ENCODE measurements at regions not wholly inside any gene's neighbourhood (a gene's known extent, or its start where the extent isn't known, plus 50 kb on each side); places are given as distances from the start of the nearest gene placed in this dataset.

DNA sequence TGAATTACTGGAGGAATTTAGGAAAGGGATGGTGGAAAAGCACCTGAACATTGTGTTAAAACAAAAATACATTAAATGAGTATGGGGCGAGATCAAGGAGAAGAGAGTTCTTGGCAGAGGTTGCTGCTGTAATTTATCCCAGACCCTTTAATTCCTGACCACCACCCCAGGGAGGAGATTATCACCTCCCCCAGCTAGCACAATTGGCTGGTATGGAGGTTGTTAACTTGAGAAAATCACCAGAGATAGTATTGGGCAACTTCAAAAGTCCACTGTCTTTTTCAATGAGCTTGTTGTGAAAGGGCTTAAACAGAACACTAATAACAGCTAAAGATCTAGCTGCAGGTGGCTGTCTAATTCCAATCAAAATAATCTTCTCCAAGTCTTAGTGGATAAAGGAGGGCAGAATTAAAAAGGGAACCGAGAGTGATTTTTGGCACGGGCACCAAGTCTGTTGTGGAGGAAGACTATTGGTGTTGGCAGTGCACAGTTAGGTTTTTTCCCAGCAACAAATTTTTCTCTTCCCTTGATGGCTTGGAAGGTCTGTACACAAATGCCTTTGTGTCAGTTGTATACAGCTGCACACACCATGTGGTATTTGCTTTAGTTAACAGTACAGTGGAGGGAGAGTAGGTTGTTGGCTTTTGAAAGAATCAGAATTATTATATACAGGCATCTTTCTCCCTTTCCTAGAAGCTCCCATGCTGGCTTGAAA is 289.5 kb downstream of the SLC4A3 start:
- Histone ChIP-seq H3K4me3 (no peak overlapping the region), H3K27ac (no peak overlapping the region), H3K9me3 (no peaks in the 10 kb centered on the region), H3K36me3 (no peaks in the 10 kb centered on the region), H3K4me1 (no peaks in the 10 kb centered on the region), H3K27me3 (no peaks in the 10 kb centered on the region)
- DNase-seq: no peak
- intact Hi-C loops (cut with DNase I; ENCODE audit: low total_unique reads) (no loop called here), in situ Hi-C loops (cut with MboI; ENCODE audit: low pct_ligation_motif_present in 1 of 4, low pct_unique_long_range_greater_than_20kb in 1 of 4, low sequenced_read_pairs in 3 of 4) (no loop called here)
- TF ChIP-seq POLR2A (IDR thresholded peaks at IDR 0.05) (no peak), CTCF (IDR thresholded peaks at IDR 0.05) (no peak)
- WGBS, 2 donors (ENCODE audit: low coverage in 1 of 2): 52 to 69% methylated on average over 2 to 3 of the region's 3 CpGs

GRCh38 chr2:219918254-219918653 is 290.8 kb downstream of the SLC4A3 start:
- in situ Hi-C loops (cut with MboI; ENCODE audit: low pct_ligation_motif_present in 1 of 4, low pct_unique_long_range_greater_than_20kb in 1 of 4, low sequenced_read_pairs in 3 of 4): no loop called here
- Histone ChIP-seq H3K4me1 (no peaks in the 10 kb centered on the region), H3K9me3 (no peaks in the 10 kb centered on the region), H3K27me3 (no peaks in the 10 kb centered on the region), H3K36me3 (no peaks in the 10 kb centered on the region), H3K4me3 (no peak overlapping the region), H3K27ac (no peak overlapping the region)
- intact Hi-C loops (cut with DNase I; ENCODE audit: low total_unique reads): no loop called here
- no peak for TF ChIP-seq POLR2A (IDR thresholded peaks at IDR 0.05)
- TF ChIP-seq EP300 (IDR thresholded peaks at IDR 0.05; ENCODE audit: low read depth): no peak
- no peak for TF ChIP-seq CTCF (IDR thresholded peaks at IDR 0.05)
- no peak for TF ChIP-seq POLR2AphosphoS5 (IDR thresholded peaks at IDR 0.05)
- 22 to 47% methylated on average over 3 of the region's 3 CpGs for WGBS, 2 donors (ENCODE audit: low coverage in 1 of 2)
- DNase-seq: no peak

GRCh38 chr2:219918944-219919343 is 291.5 kb downstream of the SLC4A3 start:
- Histone ChIP-seq H3K4me1 (no peaks in the 10 kb centered on the region), H3K36me3 (no peaks in the 10 kb centered on the region), H3K27ac (no peak overlapping the region), H3K9me3 (no peaks in the 10 kb centered on the region), H3K4me3 (no peak overlapping the region), H3K27me3 (no peaks in the 10 kb centered on the region)
- WGBS, 2 donors (ENCODE audit: low coverage in 1 of 2): 59 to 75% methylated on average over 4 of the region's 4 CpGs
- intact Hi-C loops (cut with DNase I; ENCODE audit: low total_unique reads): no loop called here
- in situ Hi-C loops (cut with MboI; ENCODE audit: low pct_ligation_motif_present in 1 of 4, low pct_unique_long_range_greater_than_20kb in 1 of 4, low sequenced_read_pairs in 3 of 4): no loop called here
- no peak for TF ChIP-seq POLR2AphosphoS5 (IDR thresholded peaks at IDR 0.05)
- TF ChIP-seq POLR2A (IDR thresholded peaks at IDR 0.05): no peak
- TF ChIP-seq CTCF (IDR thresholded peaks at IDR 0.05): no peak
- no peak for TF ChIP-seq EP300 (IDR thresholded peaks at IDR 0.05; ENCODE audit: low read depth)
- no peak for DNase-seq

- intact Hi-C loops (cut with DNase I; ENCODE audit: low total_unique reads): no loop called here
These were observed 292.1 kb downstream of the SLC4A3 start for GRCh38 chr2:219919506-219919905.

More at GRCh38 chr2:219919506-219919905, 292.1 kb downstream of the SLC4A3 start:
- no peaks in the 10 kb centered on the region for H3K27me3 ChIP-seq
- no peaks in the 10 kb centered on the region for H3K9me3 ChIP-seq
- H3K36me3 ChIP-seq: no peaks in the 10 kb centered on the region
- H3K4me1 ChIP-seq: no peaks in the 10 kb centered on the region
- no peak for DNase-seq
- no peak overlapping the region for H3K4me3 ChIP-seq
- 40 to 63% methylated on average over 2 to 4 of the region's 4 CpGs for WGBS, 2 donors (ENCODE audit: low coverage in 1 of 2)
- no peak overlapping the region for H3K27ac ChIP-seq
- TF ChIP-seq CTCF (IDR thresholded peaks at IDR 0.05) (no peak), EP300 (IDR thresholded peaks at IDR 0.05; ENCODE audit: low read depth) (no peak), POLR2AphosphoS5 (IDR thresholded peaks at IDR 0.05) (no peak), POLR2A (IDR thresholded peaks at IDR 0.05) (no peak)
- in situ Hi-C loops (cut with MboI; ENCODE audit: low pct_ligation_motif_present in 1 of 4, low pct_unique_long_range_greater_than_20kb in 1 of 4, low sequenced_read_pairs in 3 of 4): no loop called here

Data from transverse colon (tissue), 4 donors.